ENCODE measurements at regions not wholly inside any gene's neighbourhood (a gene's known extent, or its start where the extent isn't known, plus 50 kb on each side); places are given as distances from the start of the nearest gene placed in this dataset.

- POLR2A ChIA-PET: no interaction called here
- Histone ChIP-seq H3K27me3 (ENCODE audit: control insufficient read depth in 2 of 2, insufficient read depth in 2 of 2, low read length in 2 of 2) (no peaks in the 10 kb centered on the region), H3K79me2 (ENCODE audit: control insufficient read depth, insufficient read depth, low read length) (no peaks in the 10 kb centered on the region), H3K9me1 (replicated peaks; ENCODE audit: control insufficient read depth, extremely low read depth, insufficient read depth, low read length) (no peaks in the 10 kb centered on the region), H3K4me2 (ENCODE audit: insufficient read depth, low read length) (no peak overlapping the region), H3K4me1 (ENCODE audit: control insufficient read depth, extremely low read depth, insufficient read depth, low read length) (no peaks in the 10 kb centered on the region), H3K9ac (replicated peaks; ENCODE audit: extremely low read depth, insufficient read depth, low read length) (no peak overlapping the region), H3K36me3 (ENCODE audit: control insufficient read depth in 2 of 2, extremely low read depth in 1 of 2, insufficient read depth in 2 of 2, low read length in 2 of 2) (no peaks in the 10 kb centered on the region), H3K4me3 (replicated peaks in 1 of 3; ENCODE audit: insufficient read depth in 1 of 3, low read depth in 1 of 3, low read length in 3 of 3) (no peak overlapping the region), H3K9me3 (replicated peaks; ENCODE audit: control insufficient read depth, insufficient read depth, low read length) (peaks cover 7% of the 10 kb centered on the region), H4K20me1 (replicated peaks; ENCODE audit: control insufficient read depth, extremely low read depth, insufficient read depth, low read length) (no peaks in the 10 kb centered on the region), H3K27ac (ENCODE audit: insufficient read depth, low read depth, low read length) (no peak overlapping the region), H2AFZ (ENCODE audit: low read depth, low read length) (no peak overlapping the region)
- no TSS peak for BruUV-seq (replicated peaks)
- dilution Hi-C loops (cut with MboI; ENCODE audit: extremely low pct_ligation_motif_present, low sequenced_read_pairs): no loop called here
- no peak for FAIRE-seq
- TF ChIP-seq CTCF (IDR thresholded peaks at IDR 0.05; ENCODE audit: extremely low read depth in 1 of 2, insufficient read depth in 1 of 2, low read depth in 1 of 2, low read length in 2 of 2): no peak
- TF ChIP-seq POLR2A (IDR thresholded peaks at IDR 0.05; ENCODE audit: low read depth, low read length): no peak
- no peak for TF ChIP-seq MYC (IDR thresholded peaks at IDR 0.05; ENCODE audit: low read depth, low read length)
- TF ChIP-seq POLR2AphosphoS5 (IDR thresholded peaks at IDR 0.05; ENCODE audit: insufficient read depth, low read depth, low read length): no peak
- TF ChIP-seq MAX (IDR thresholded peaks at IDR 0.05; ENCODE audit: insufficient read depth, insufficient read length): no peak
- no peak for TF ChIP-seq GATA2 (IDR thresholded peaks at IDR 0.05; ENCODE audit: insufficient read depth, insufficient read length, low read depth, low read length)
- no peak for TF ChIP-seq FOS (IDR thresholded peaks at IDR 0.05; ENCODE audit: borderline replicate concordance, insufficient read depth, low read length)
- TF ChIP-seq EZH2 (IDR thresholded peaks at IDR 0.05; ENCODE audit: borderline replicate concordance, low read depth, low read length, severe bottlenecking): no peak
- TF ChIP-seq JUN (IDR thresholded peaks at IDR 0.05; ENCODE audit: borderline replicate concordance, insufficient read depth, insufficient read length, low read depth): no peak
- intact Hi-C loops (cut with micrococcal nuclease): no loop called here
- CTCF ChIA-PET: no interaction called here
- DNase-seq (ENCODE audit: low read depth, low spot score): no peak
Measured at GRCh38 chr2:14433946-14434495, 198.5 kb upstream of the LRATD1 start.

Measured in endothelial cell of umbilical vein (primary cell).